GM23338 (cell line): ENCODE measurements at regions not wholly inside any gene's neighbourhood (a gene's known extent, or its start where the extent isn't known, plus 50 kb on each side); places are given as distances from the start of the nearest gene placed in this dataset.

Experiments used
- ATAC-seq: fragments of 200-7000 bp; cut with Tn5 transposase; 3 replicates; pipeline ENCODE4 v1.9.1; 2020
- DNase-seq: peaks from one replicate; pipeline ENCODE4 v3.0.0-alpha.2; 2015; ENCODE audit warnings: low spot score
- H2AFZ ChIP-seq: fragments of 200-600 bp; sonication (generic); 2 replicates; pipeline ENCODE4 v1.8.0; 2016; ENCODE audit warnings: antibody characterized with exemption, mild to moderate bottlenecking, moderate library complexity
- H3F3A ChIP-seq: fragments of 200-600 bp; sonication (generic); replicated peaks from 2 replicates; pipeline ENCODE4 v1.8.0; 2017; ENCODE audit warnings: antibody characterized with exemption, mixed run types, low read depth
- H3K27ac ChIP-seq: fragments of 200-600 bp; sonication (generic); 2 replicates; pipeline ENCODE4 v1.6.1; 2016; ENCODE audit warnings: low read depth
- H3K27me3 ChIP-seq: fragments of 200-600 bp; sonication (generic); 2 replicates; pipeline ENCODE4 v1.8.0; 2016; ENCODE audit warnings: mild to moderate bottlenecking, mixed run types, moderate library complexity; ENCODE audit not compliant: insufficient read depth
- H3K36me3 ChIP-seq: fragments of 200-600 bp; sonication (generic); 2 replicates; pipeline ENCODE4 v1.8.0; 2016; ENCODE audit warnings: mild to moderate bottlenecking; ENCODE audit not compliant: insufficient read depth
- H3K4me1 ChIP-seq: fragments of 200-600 bp; sonication (generic); 2 replicates; pipeline ENCODE4 v1.8.0; 2016; ENCODE audit warnings: mild to moderate bottlenecking, moderate library complexity; ENCODE audit not compliant: insufficient read depth
- H3K4me2 ChIP-seq: fragments of 200-600 bp; sonication (generic); 2 replicates; pipeline ENCODE4 v1.7.1; 2017; ENCODE audit warnings: mixed run types
- H3K4me3 ChIP-seq: fragments of 200-600 bp; sonication (generic); 2 replicates; pipeline ENCODE4 v1.6.1; 2016; ENCODE audit warnings: mixed run types
- H3K79me2 ChIP-seq: fragments of 200-600 bp; sonication (generic); replicated peaks from 2 replicates; pipeline ENCODE4 v1.8.0; 2017; ENCODE audit warnings: mild to moderate bottlenecking; ENCODE audit not compliant: insufficient read depth
- H3K9me2 ChIP-seq: fragments of 200-600 bp; sonication (generic); 2 replicates; pipeline ENCODE4 v1.8.0; 2017; ENCODE audit not compliant: insufficient read depth
- H4K20me1 ChIP-seq: fragments of 200-600 bp; sonication (generic); replicated peaks from 2 replicates; pipeline ENCODE4 v1.8.0; 2017; ENCODE audit warnings: mild to moderate bottlenecking; ENCODE audit not compliant: insufficient read depth
- H3K27ac Mint-ChIP-seq: 2 replicates; pipeline ENCODE4 v1.8.0; 2020; ENCODE audit warnings: inconsistent platforms, mild to moderate bottlenecking, moderate library complexity, mixed read lengths
- H3K27me3 Mint-ChIP-seq: 3 replicates; pipeline ENCODE4 v1.8.0; 2022; ENCODE audit warnings: low read depth, mild to moderate bottlenecking, moderate library complexity, mixed read lengths, inconsistent platforms; ENCODE audit not compliant: insufficient read depth, poor library complexity
- H3K36me3 Mint-ChIP-seq: 3 replicates; pipeline ENCODE4 v1.8.0; 2021; ENCODE audit warnings: low read depth, mild to moderate bottlenecking, inconsistent platforms, moderate library complexity, mixed read lengths
- H3K4me1 Mint-ChIP-seq: 3 replicates; pipeline ENCODE4 v1.8.0; 2020; ENCODE audit warnings: mild to moderate bottlenecking, inconsistent platforms, mixed read lengths
- H3K4me3 Mint-ChIP-seq: 3 replicates; pipeline ENCODE4 v1.8.0; 2021; ENCODE audit warnings: moderate library complexity, mild to moderate bottlenecking, inconsistent platforms, mixed read lengths
- H3K9me3 Mint-ChIP-seq: 3 replicates; pipeline ENCODE4 v1.8.0; 2020; ENCODE audit warnings: moderate library complexity, mild to moderate bottlenecking, inconsistent platforms, mixed read lengths
- CREB1 ChIP-seq: fragments of 250-450 bp; sonication (Bioruptor Pico); IDR thresholded peaks from 2 replicates; pipeline ENCODE4 v1.5.0; 2020; ENCODE audit warnings: low read depth, mild to moderate bottlenecking, moderate library complexity
- CTCF ChIP-seq, 2 experiments: fragments of 200-600 bp in 1 of 2; sonication (generic) in 1 of 2; conservative IDR thresholded peaks; 2 replicates each; pipeline versions ENCODE4 v1.5.1 to v1.6.1; 2016 to 2017; ENCODE audit warnings: antibody characterized with exemption in 2 of 2, low read depth in 2 of 2, mild to moderate bottlenecking in 2 of 2, moderate library complexity in 1 of 2
- ETS1 ChIP-seq: IDR thresholded peaks from 2 replicates; pipeline ENCODE4 v1.6.1; 2016; ENCODE audit warnings: antibody characterized with exemption
- EZH2 ChIP-seq: fragments of 200-600 bp; sonication (generic); IDR thresholded peaks from one replicate; pipeline ENCODE4 v1.8.0; 2017; ENCODE audit warnings: antibody characterized with exemption, mild to moderate bottlenecking, low read depth; ENCODE audit not compliant: unreplicated experiment
- EZH2phosphoT487 ChIP-seq: fragments of 200-600 bp; sonication (generic); IDR thresholded peaks from one replicate; pipeline ENCODE4 v1.8.1; 2018; ENCODE audit warnings: antibody characterized with exemption; ENCODE audit not compliant: unreplicated experiment
- JUNB ChIP-seq: IDR thresholded peaks from one replicate; pipeline ENCODE4 v1.6.1; 2016; ENCODE audit warnings: antibody characterized with exemption; ENCODE audit not compliant: unreplicated experiment
- NANOG ChIP-seq: IDR thresholded peaks from 2 replicates; pipeline ENCODE4 v1.6.1; 2016; ENCODE audit warnings: antibody characterized with exemption, borderline replicate concordance
- POLR2AphosphoS5 ChIP-seq: IDR thresholded peaks from 2 replicates; pipeline ENCODE4 v1.6.1; 2016; ENCODE audit warnings: antibody characterized with exemption, low read depth
- REST ChIP-seq: IDR thresholded peaks from one replicate; pipeline ENCODE4 v1.6.1; 2018; ENCODE audit warnings: antibody characterized with exemption; ENCODE audit not compliant: unreplicated experiment
- STAT1 ChIP-seq: IDR thresholded peaks from one replicate; pipeline ENCODE4 v1.6.1; 2016; ENCODE audit warnings: antibody characterized with exemption; ENCODE audit not compliant: unreplicated experiment
- ZNF114 ChIP-seq: fragments of 250-450 bp; sonication (Bioruptor Pico); IDR thresholded peaks from 2 replicates; pipeline ENCODE4 v1.5.0; 2020; ENCODE audit warnings: mild to moderate bottlenecking, moderate library complexity
- ZNF331 ChIP-seq: fragments of 250-450 bp; sonication (Bioruptor Pico); IDR thresholded peaks from 2 replicates; pipeline ENCODE4 v1.5.0; 2020; ENCODE audit warnings: low read depth, mild to moderate bottlenecking, moderate library complexity
- ZNF462 ChIP-seq: fragments of 250-450 bp; sonication (Bioruptor Pico); IDR thresholded peaks from 2 replicates; pipeline ENCODE4 v1.5.0; 2020; ENCODE audit warnings: mild to moderate bottlenecking, moderate library complexity

GRCh38 chr6:43986177-43986825 lies 141.0 kb downstream of the MRPL14 start:
- no peak overlapping the region for H3K27ac ChIP-seq
- no peak overlapping the region for H3K4me3 Mint-ChIP-seq
- H3K9me2 ChIP-seq: no peaks in the 10 kb centered on the region
- H3K36me3 ChIP-seq: no peaks in the 10 kb centered on the region
- no peaks in the 10 kb centered on the region for H4K20me1 ChIP-seq
- no peak overlapping the region for H3K4me2 ChIP-seq
- ATAC-seq (no peak), DNase-seq (no peak)
- H3K27me3 ChIP-seq: no peaks in the 10 kb centered on the region
- H3K79me2 ChIP-seq: no peaks in the 10 kb centered on the region
- H3K36me3 Mint-ChIP-seq: no peaks in the 10 kb centered on the region
- no peaks in the 10 kb centered on the region for H3F3A ChIP-seq
- no peak overlapping the region for H3K27ac Mint-ChIP-seq
- H3K4me3 ChIP-seq: no peak overlapping the region
- H3K4me1 ChIP-seq: no peaks in the 10 kb centered on the region; the same call in 1 of the 2 replicates
- no peak for TF ChIP-seq ETS1
- TF ChIP-seq EZH2phosphoT487: no peak
- TF ChIP-seq ZNF331 (CRISPR knock-in tag): no peak
- no peak for TF ChIP-seq EZH2
- TF ChIP-seq CTCF (conservative IDR thresholded peaks at IDR 0.05; ENCODE audit: low read depth in 2 of 2): no peak
- TF ChIP-seq ZNF462 (CRISPR knock-in tag): no peak
- no peak for TF ChIP-seq REST
- no peak for TF ChIP-seq CREB1 (CRISPR knock-in tag)
- TF ChIP-seq NANOG: no peak
- no peak for TF ChIP-seq ZNF114 (CRISPR knock-in tag)
- TF ChIP-seq JUNB: no peak
- no peak for TF ChIP-seq POLR2AphosphoS5
- no peak for TF ChIP-seq STAT1
- no peak overlapping the region for H2AFZ ChIP-seq
- H3K4me1 Mint-ChIP-seq: peaks cover 8% of the 10 kb centered on the region
- peaks cover 16% of the 10 kb centered on the region for H3K27me3 Mint-ChIP-seq
- no peaks in the 10 kb centered on the region; the same call in 2 of the 3 replicates for H3K9me3 Mint-ChIP-seq
